ENCODE measurements at regions not wholly inside any gene's neighbourhood (a gene's known extent, or its start where the extent isn't known, plus 50 kb on each side); places are given as distances from the start of the nearest gene placed in this dataset.

- DNase-seq = no peak
These were observed 114.0 kb upstream of the TSPAN2 start for GRCh38 chr1:115203287-115203686.

- no peak for DNase-seq
These were observed 112.3 kb upstream of the TSPAN2 start for GRCh38 chr1:115201598-115201997.

- no peak for DNase-seq
These were observed 110.3 kb upstream of the TSPAN2 start for GRCh38 chr1:115199416-115200132.

- DNase-seq = no peak
These were observed 109.6 kb upstream of the TSPAN2 start for GRCh38 chr1:115198938-115199337.

- no peak for DNase-seq
These were observed 107.0 kb upstream of the TSPAN2 start for GRCh38 chr1:115196296-115196695.

DNA sequence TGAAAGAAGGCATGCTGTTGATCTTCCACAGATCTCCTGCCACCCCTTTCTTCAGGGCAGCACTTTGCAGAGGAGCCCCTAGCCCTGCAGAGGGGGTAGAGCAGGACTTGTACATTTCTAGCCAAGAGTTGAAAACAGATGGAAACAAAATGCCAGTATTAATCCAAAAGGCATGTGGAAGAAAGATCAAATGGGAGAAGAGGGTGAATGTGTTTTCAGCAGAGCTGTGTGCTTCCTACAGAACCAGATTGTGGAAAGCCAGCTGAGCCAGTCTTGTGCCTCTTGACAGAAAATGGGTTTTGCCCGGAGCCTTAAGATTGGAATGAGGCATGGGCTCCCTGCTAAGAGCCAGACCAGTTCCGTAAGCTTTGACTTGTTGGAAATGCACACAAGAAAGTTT lies 105.2 kb upstream of the TSPAN2 start:
- DNase-seq = no peak

GRCh38 chr1:115193046-115193828 lies 103.9 kb upstream of the TSPAN2 start:
- no peak for DNase-seq

- DNase-seq = no peak
These were observed 103.0 kb upstream of the TSPAN2 start for GRCh38 chr1:115192200-115192767.

DNA sequence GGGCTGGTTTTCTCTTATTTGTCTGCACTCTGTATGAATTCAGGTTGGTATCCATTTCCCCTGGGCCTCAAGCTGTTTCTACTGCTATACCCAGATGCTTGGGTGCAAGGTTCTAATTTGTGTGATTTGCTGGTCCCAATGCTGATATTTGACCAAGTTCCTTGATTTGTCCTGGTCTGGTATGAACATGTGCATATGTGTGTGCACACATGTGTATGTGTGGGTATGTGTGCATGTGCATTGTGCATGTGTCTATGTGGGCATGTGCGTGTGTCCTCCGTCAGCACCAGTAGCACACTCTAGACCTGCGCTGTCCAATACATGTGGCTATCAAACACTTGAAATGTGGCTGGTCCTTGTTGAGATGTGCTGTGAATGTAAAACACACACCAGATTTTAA lies 102.4 kb upstream of the TSPAN2 start:
- no peak for DNase-seq

GRCh38 chr1:115190540-115191170 lies 101.4 kb upstream of the TSPAN2 start:
- DNase-seq = no peak

DNA sequence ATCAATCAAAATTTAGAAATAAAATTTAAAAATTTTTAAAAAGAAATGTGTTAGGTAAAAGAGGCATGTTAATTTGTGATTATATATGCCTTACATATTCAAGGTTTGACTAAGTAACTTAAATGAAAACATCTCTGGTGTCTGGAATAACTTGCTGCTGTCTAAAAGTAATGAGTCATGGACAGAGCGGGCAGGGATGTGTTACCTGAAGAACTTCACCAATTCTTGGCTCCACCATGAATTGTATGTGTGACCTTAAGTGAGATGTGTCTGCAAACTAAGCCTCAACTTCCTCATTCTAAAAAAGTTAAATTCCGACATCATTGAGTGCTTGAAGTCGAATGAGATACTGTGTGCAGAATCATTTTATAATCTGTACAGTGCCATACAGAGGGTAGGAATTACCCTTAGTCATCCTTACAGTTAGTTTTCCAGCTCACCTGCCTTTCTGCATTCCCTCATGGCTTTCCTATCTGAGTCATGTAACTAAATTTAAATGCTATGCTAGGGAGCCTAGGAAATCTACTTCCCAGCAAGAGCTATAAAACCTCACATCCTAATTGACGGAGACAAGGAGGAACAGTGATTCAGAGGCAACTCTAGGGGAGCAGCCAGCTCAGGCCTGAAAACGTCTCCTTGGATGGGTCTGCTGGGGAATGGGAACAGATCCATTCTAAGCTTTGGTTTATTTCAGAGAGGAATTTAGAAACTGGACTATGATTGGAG lies 100.7 kb upstream of the TSPAN2 start:
- no peak for DNase-seq

- DNase-seq = no peak
These were observed 99.5 kb upstream of the TSPAN2 start for GRCh38 chr1:115188680-115189395.

DNA sequence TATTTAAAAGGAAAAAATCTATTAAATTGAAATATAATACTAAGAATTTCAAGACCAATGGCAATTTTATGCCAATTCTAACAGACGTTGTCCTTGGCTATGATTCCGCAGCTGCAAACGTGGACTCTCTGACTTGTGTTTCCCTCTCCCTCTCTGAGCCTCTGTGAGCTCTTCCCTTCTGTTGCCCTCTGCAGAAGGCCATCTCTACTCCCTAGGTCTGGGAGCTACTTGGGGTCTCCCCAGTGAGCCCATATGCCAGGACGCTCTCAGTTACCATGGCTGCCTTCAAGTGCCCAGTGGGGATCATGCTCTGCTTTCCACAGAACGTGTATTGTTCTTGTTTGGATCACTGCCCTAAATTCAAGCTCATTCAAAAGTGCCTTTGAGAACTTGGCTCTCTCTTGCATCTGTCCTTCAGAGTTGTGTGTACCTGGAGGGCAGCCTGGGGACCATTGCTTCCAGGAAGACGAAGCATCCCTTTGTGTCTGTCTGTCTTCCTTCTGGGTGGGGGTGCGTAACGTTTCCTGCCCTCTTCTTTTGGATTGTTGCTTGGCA lies 97.5 kb upstream of the TSPAN2 start:
- DNase-seq = no peak

DNA sequence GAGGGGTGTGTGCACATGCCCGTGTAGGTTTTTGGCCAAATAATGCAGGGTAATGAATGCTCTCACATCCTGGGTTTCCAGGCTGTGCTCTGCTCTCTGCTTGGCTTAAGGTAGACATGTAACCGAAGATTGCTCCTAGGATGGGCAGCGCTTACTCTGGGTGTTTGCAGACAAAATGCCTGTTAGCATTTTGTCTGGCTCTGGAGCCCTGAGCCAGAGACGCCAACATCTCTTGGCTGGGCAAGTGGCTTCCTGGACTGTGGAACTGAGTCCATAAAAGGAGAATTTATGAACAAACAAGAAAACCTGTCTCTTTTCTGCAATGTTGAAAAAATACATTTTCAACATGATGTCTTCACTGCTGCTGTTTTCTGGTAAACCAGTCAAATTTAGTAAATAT lies 96.0 kb upstream of the TSPAN2 start:
- no peak for DNase-seq

GRCh38 chr1:115184951-115185331 lies 95.6 kb upstream of the TSPAN2 start:
- DNase-seq = peak; percentile 2

DNA sequence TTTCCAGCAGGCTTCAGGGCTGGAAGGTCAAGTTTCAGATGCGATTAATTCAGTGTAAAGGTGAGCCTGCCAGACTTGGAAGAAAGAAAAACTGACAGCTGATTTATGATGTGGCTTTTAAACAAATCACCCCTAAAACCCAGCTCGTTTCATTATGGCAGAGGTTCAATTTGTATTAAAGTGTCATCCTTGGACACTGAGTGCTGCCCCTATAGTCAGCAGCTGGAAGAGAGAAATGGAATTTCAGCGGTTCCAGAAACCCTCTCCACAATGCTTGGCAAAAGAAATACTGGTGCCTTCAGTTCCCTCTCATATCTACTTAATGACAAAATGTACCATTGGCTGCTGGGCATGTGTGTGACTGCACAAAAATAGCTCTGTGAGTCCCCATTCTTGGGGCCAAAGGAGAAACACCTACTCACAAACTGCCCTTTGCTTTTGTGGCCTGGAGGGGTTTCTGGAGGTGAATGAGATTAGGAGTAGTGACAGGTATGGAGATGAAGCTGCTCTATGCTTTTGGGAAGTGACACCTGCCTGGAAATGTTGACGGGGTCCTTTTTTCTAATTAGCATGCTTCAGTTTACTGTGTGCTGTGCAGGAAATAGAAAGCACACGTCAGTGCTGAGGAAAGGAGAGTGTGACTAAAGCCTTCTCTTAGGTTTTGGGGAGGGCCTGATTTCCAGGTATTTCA lies 95.1 kb upstream of the TSPAN2 start:
- no peak for DNase-seq

DNA sequence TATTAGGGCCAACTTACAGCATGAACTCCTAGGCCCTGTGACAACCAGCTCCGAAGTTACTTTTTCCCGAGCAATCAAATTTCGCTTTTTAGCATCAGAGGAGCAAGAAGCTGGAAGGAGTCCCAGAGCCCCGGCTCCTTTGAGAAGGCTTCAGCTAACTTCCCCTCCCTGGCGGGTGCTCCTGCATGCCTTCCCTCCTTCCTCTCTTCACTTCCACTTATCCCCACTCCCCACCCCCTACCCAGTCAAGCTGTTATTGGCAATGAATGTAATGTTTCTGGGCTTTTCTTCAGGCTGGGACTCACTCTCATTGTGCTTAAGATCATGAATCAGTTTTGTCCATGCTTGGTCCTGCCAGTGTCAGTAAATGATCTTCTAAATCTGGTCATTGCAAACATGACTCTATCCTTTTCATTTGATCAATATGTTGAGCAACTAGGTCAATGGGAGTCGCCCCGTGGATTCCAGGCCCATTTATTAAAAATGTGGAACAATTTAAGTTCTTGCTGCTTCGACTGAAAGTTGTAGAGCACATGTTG lies 94.5 kb upstream of the TSPAN2 start:
- peak; percentile 2 for DNase-seq

DNA sequence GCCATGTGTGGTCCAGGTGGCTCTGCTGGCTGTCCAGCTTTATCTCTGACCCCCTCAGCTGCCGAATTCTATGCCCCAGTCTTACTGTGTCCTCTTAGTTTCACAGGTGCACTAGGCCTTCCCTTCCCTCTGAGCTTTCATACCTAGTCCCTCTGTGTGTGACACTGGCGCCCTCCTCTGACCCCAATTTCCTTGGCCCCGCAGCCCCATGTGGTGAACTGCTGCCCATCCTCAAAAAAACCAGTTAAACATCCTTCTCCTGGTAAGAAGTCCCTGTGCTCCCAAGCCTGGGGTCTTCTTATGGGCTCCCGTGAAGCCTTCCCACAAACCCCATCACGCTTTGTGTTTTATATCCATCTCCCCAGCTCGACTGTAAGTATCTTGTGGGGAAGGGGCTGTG lies 93.9 kb upstream of the TSPAN2 start:
- DNase-seq = no peak

GRCh38 chr1:115182012-115182715 lies 92.9 kb upstream of the TSPAN2 start:
- no peak for DNase-seq

DNA sequence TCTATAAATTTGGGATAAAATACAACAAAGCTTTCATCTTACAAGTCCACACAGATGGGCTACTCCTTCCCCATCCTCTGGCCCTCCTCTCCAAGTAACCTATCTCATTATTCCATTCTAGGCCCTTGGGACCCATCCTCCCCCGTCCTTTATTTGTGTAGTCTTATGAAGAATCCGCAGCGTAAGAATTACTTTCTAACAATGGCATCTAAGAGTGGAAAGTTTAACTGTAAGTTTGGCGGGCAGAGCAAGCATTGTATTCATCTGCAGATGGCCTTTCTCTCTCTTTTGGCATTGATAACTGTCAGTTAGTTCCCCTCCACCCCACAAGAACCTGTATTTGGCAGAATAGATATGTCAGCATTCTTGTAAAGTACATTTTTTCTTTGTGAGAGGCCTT lies 91.9 kb upstream of the TSPAN2 start:
- no peak for DNase-seq

All from midbrain (tissue), 1 donor.